ENCODE measurements at regions not wholly inside any gene's neighbourhood (a gene's known extent, or its start where the extent isn't known, plus 50 kb on each side); places are given as distances from the start of the nearest gene placed in this dataset.
A peak's percentile ranks its signal among the peaks of the same experiment; 100 is the strongest.

DNA sequence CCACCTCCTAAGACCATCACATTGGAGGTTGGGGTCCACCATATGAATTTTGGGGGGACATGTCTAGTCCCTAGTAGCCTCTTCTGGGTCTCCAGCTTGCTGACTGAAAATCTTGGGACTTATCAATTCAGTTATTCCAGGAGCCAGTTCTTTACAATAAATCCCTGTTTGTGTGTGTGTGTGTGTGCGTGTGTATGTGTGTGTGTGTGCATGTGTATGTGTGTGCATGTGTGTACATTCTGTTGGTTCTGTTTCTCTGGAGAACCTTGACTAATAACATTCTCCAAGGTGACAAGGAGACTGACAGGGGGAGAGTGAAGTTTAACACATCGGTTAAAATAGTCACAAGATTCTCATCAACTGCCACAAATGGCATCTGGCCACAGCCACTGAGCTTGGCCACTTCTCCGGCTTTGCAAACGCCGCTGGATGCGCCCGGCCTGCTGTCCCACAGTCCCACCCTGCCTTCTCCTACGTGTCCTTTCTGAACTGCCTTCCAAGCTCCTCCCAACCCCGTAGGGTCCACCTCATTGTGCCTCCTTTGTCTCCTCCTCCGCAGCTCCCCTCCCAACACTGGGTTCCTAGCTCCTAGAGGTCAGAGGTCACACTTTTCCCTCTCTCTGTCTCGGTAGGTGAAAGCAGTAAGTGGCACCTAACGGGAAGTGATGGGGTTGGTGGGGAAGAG is 88.1 kb upstream of the DIO3 start:
- H3K4me1 ChIP-seq (ENCODE audit: control insufficient read depth in 1 of 2, insufficient read depth in 2 of 2, low read length in 2 of 2), result peaks cover 0 to 5% of the 10 kb centered on the region in 2 donors
- Mint-ChIP-seq H3K27me3 (ENCODE audit: low read depth in 3 of 3) (peaks cover 5 to 10% (median 7%) of the 10 kb centered on the region in 3 donors), H3K27ac (no peak overlapping the region), H3K36me3 (no peaks in the 10 kb centered on the region), H3K4me3 (no peak overlapping the region), H3K9me3 (peaks cover 0 to 3% (median 0%) of the 10 kb centered on the region in 7 donors), H3K4me1 (peaks cover 7% of the 10 kb centered on the region)
- H3K4me3 ChIP-seq (replicated peaks in 1 of 3; ENCODE audit: low read depth in 2 of 3, low read length in 3 of 3), result no peak overlapping the region
- no peak overlapping the region for H3K9ac ChIP-seq (ENCODE audit: insufficient read depth, low read length, poor library complexity, severe bottlenecking)
- H3K27ac ChIP-seq (ENCODE audit: low read depth in 1 of 2, low read length in 2 of 2), result no peak overlapping the region
- H4K20me1 ChIP-seq (ENCODE audit: insufficient read depth, low read length), result no peaks in the 10 kb centered on the region
- DNase-seq, result no peak
- no peaks in the 10 kb centered on the region for H3K36me3 ChIP-seq (replicated peaks in 1 of 2; ENCODE audit: control insufficient read depth in 1 of 2, insufficient read depth in 2 of 2, low read length in 2 of 2)
- TF ChIP-seq CTCF (IDR thresholded peaks at IDR 0.05), result no peak
- H3K79me2 ChIP-seq (ENCODE audit: insufficient read depth, low read length), result no peaks in the 10 kb centered on the region
- 93% methylated on average over 7 of the region's 12 CpGs for WGBS (ENCODE audit: insufficient coverage)
- H3K9me3 ChIP-seq (replicated peaks in 1 of 2; ENCODE audit: control insufficient read depth in 1 of 2, insufficient read depth in 1 of 2, low read length in 2 of 2), result no peaks in the 10 kb centered on the region
- no peaks in the 10 kb centered on the region for H3K27me3 ChIP-seq (ENCODE audit: control insufficient read depth in 2 of 2, insufficient read depth in 2 of 2, low read length in 2 of 2)
- intact Hi-C loops (cut with micrococcal nuclease), result no loop called here
- no peak overlapping the region for H3K4me2 ChIP-seq (replicated peaks; ENCODE audit: extremely low read depth, low read length, poor library complexity, severe bottlenecking)
- no peak overlapping the region for H2AFZ ChIP-seq (ENCODE audit: insufficient read depth, low read depth, low read length, poor library complexity, severe bottlenecking)

DNA sequence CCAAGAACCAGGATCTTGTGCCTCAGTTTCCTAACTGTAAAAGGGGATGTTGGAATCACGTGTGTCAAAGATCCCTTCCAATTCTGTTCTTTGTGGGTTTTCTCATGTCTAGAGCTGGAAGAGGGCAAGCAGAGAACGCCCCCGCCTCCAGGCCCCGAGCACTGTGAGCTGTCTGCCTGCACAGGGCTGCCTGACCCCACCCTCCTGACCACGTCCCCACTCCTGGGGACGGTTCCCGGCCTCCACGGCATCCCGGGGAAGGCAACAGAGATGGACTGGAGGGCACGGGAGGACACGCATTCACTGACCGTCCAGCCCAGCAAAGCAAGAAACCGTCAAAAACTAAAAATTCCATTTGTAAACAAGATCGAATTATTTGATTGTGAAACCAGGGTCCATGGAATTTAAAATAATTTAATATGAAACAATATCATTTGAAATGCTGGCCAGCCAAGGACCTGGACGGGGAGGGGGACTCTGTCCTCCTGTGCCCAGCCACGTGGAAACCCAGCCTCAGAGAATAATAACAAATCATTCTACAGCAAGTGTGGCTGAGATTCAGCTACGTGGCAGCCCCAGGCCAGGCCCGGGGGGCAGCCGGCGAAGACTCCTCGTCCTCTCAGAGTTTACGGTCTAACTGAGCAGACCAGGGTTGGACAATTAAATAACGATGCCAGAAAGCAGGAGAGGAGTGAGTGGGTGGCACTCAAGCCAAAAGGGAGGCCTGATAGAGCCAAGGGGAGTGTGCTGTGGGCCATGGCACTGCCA is 87.3 kb upstream of the DIO3 start:
- no peaks in the 10 kb centered on the region for H3K36me3 Mint-ChIP-seq
- no peak for TF ChIP-seq CTCF (IDR thresholded peaks at IDR 0.05)
- Histone ChIP-seq H2AFZ (ENCODE audit: insufficient read depth, low read depth, low read length, poor library complexity, severe bottlenecking) (no peak overlapping the region), H4K20me1 (ENCODE audit: insufficient read depth, low read length) (no peaks in the 10 kb centered on the region), H3K36me3 (replicated peaks in 1 of 2; ENCODE audit: control insufficient read depth in 1 of 2, insufficient read depth in 2 of 2, low read length in 2 of 2) (no peaks in the 10 kb centered on the region), H3K4me2 (replicated peaks; ENCODE audit: extremely low read depth, low read length, poor library complexity, severe bottlenecking) (no peak overlapping the region), H3K4me3 (replicated peaks in 1 of 3; ENCODE audit: low read depth in 2 of 3, low read length in 3 of 3) (no peak overlapping the region), H3K4me1 (ENCODE audit: control insufficient read depth in 1 of 2, insufficient read depth in 2 of 2, low read length in 2 of 2) (peaks cover 0 to 5% of the 10 kb centered on the region in 2 donors), H3K27ac (ENCODE audit: low read depth in 1 of 2, low read length in 2 of 2) (no peak overlapping the region), H3K9me3 (replicated peaks in 1 of 2; ENCODE audit: control insufficient read depth in 1 of 2, insufficient read depth in 1 of 2, low read length in 2 of 2) (no peaks in the 10 kb centered on the region), H3K9ac (ENCODE audit: insufficient read depth, low read length, poor library complexity, severe bottlenecking) (no peak overlapping the region), H3K27me3 (ENCODE audit: control insufficient read depth in 2 of 2, insufficient read depth in 2 of 2, low read length in 2 of 2) (no peaks in the 10 kb centered on the region), H3K79me2 (ENCODE audit: insufficient read depth, low read length) (no peaks in the 10 kb centered on the region)
- H3K27ac Mint-ChIP-seq, result peak overlapping the region in 1 of 7 donors; percentile 36
- DNase-seq, result no peak
- peaks cover 5 to 10% (median 5%) of the 10 kb centered on the region in 3 donors for H3K27me3 Mint-ChIP-seq (ENCODE audit: low read depth in 3 of 3)
- intact Hi-C loops (cut with micrococcal nuclease), result no loop called here
- no peak overlapping the region for H3K4me3 Mint-ChIP-seq
- peaks cover 7% of the 10 kb centered on the region for H3K4me1 Mint-ChIP-seq
- peaks cover 0 to 3% (median 0%) of the 10 kb centered on the region in 7 donors for H3K9me3 Mint-ChIP-seq
- WGBS (ENCODE audit: insufficient coverage), result 93% methylated on average over 18 of the region's 23 CpGs

Data from CD14-positive monocyte (primary cell).